Colonic mucosa (tissue), 4 donors: ENCODE measurements at regions not wholly inside any gene's neighbourhood (a gene's known extent, or its start where the extent isn't known, plus 50 kb on each side); places are given as distances from the start of the nearest gene placed in this dataset.
A peak's percentile ranks its signal among the peaks of the same experiment; 100 is the strongest.

Source experiments
- DNase-seq: peaks from one replicate; pipeline ENCODE4 v3.0.0-alpha.2; 2020
- H3K27ac ChIP-seq: fragments of 200-600 bp; one replicate; pipeline ENCODE4 v1.8.0; 2021
- H3K27me3 ChIP-seq: fragments of 200-600 bp; one replicate; pipeline ENCODE4 v1.8.0; 2021
- H3K36me3 ChIP-seq: fragments of 200-600 bp; one replicate; pipeline ENCODE4 v1.8.0; 2021
- H3K4me1 ChIP-seq: fragments of 200-600 bp; one replicate; pipeline ENCODE4 v1.8.0; 2021; ENCODE audit warnings: mild to moderate bottlenecking
- H3K4me3 ChIP-seq: fragments of 200-600 bp; one replicate; pipeline ENCODE4 v1.8.0; 2021
- H3K9ac ChIP-seq, 2 donors: one replicate each; pipeline ENCODE4 v1.7.0; 2013; ENCODE audit warnings: control low read depth in 2 of 2, low read depth in 2 of 2, low read length in 2 of 2
- H3K9me3 ChIP-seq: fragments of 200-600 bp; one replicate; pipeline ENCODE4 v1.8.0; 2021
- intact Hi-C: fragments of 100-400 bp; cut with DNase I; formaldehyde crosslinking; loops from one replicate; pipeline ENCODE4 v1.14.1; 2022
- TF ChIP-seq, protein P1 (sequence below): fragments of 200-600 bp; IDR thresholded peaks from one replicate; pipeline ENCODE4 v1.8.0; 2022; ENCODE audit warnings: antibody characterized with exemption, mild to moderate bottlenecking
- donor health status: healthy.
- donor health status: DM: no; HTN: no; CAD: no.
- donor health status: DM: no; HTN: no; CAD: no.

GRCh38 chr1:228876187-228876586, 140.9 kb downstream of the RHOU start:
- TF ChIP-seq, protein P1, sequence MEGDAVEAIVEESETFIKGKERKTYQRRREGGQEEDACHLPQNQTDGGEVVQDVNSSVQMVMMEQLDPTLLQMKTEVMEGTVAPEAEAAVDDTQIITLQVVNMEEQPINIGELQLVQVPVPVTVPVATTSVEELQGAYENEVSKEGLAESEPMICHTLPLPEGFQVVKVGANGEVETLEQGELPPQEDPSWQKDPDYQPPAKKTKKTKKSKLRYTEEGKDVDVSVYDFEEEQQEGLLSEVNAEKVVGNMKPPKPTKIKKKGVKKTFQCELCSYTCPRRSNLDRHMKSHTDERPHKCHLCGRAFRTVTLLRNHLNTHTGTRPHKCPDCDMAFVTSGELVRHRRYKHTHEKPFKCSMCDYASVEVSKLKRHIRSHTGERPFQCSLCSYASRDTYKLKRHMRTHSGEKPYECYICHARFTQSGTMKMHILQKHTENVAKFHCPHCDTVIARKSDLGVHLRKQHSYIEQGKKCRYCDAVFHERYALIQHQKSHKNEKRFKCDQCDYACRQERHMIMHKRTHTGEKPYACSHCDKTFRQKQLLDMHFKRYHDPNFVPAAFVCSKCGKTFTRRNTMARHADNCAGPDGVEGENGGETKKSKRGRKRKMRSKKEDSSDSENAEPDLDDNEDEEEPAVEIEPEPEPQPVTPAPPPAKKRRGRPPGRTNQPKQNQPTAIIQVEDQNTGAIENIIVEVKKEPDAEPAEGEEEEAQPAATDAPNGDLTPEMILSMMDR, result no peak
- H3K27me3 ChIP-seq, result no peaks in the 10 kb centered on the region
- H3K27ac ChIP-seq, result no peak overlapping the region
- DNase-seq, result peak; percentile 18
- no peak overlapping the region for H3K4me3 ChIP-seq
- H3K9ac ChIP-seq, result no peak overlapping the region
- no peaks in the 10 kb centered on the region for H3K36me3 ChIP-seq
- H3K4me1 ChIP-seq, result no peaks in the 10 kb centered on the region
- intact Hi-C loops, result no loop called here
- H3K9me3 ChIP-seq, result no peaks in the 10 kb centered on the region

- TF ChIP-seq, protein P1, result no peak
- Histone ChIP-seq H3K27me3 (no peaks in the 10 kb centered on the region), H3K4me1 (no peaks in the 10 kb centered on the region), H3K36me3 (no peaks in the 10 kb centered on the region), H3K27ac (no peak overlapping the region), H3K4me3 (no peak overlapping the region), H3K9ac (no peak overlapping the region), H3K9me3 (no peaks in the 10 kb centered on the region)
- no peak for DNase-seq
- intact Hi-C loops, result no loop called here
These were observed 143.9 kb downstream of the RHOU start for GRCh38 chr1:228879164-228879563.

DNA sequence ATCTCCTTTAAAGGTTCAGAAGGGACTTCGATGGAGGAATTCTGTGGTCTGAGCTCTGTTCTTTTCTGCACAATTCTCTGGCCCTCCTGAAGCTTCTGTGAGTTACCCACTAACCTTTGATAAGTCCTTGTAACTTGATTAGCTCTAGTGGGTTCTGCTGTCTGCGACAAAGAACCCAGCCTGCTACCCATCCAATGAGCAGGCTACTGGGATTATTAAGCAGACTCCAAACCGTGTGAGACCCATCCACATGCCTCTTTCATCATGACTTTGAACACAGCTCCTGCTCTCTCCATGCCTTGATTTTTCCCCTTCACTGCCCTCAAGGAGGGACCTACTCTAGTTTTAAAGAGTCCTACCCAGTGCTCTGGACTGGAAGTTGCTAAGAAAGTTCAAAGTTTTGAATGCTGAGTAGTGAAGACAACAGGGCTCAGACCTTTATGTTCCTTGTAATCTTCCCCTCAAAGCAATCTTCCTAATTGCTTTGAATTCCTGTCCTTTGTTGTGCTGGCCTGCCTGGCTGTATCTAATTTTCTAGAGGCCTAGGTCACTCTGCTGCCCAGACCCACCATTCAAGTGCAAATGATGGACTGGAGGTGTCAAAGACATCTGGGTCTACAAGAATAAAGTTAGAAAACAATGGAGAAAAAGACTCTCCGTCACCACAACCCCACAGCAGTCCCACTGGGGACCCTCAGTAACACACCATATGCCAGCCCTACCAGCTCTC, 146.9 kb downstream of the RHOU start:
- H3K4me3 ChIP-seq, result no peak overlapping the region

DNA sequence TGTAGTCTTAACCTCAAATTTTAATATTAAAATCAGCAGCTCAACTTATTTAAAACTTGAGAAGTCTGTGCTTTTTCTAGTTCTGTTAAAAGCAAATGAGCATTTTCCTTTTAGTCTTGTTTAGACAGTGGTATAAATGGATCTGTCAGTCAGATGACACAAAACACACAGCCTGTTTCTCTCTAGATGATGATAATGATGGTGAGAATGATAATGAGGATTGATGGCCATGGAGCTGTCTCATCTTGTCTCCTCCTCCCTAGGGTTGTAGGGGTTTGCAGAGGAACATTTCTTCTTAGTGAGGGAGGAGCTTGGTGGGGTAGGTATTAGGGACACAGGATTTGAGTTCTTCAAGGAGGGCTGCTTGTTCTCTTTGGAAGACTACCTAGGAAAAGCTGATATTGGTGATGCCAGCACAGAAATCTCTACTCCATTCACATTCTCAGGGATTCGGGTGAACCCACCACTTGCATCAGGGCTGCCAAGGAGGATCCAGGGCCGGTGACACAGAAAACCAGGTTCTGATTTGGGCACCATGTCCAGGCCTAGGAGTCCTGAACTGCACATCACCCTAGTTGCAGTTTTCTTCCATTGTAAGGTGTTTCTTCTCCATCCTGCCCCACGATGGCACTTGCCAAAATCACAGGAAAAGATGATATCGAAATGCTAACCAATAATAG, 147.6 kb downstream of the RHOU start:
- no peaks in the 10 kb centered on the region for H3K9me3 ChIP-seq
- H3K36me3 ChIP-seq, result no peaks in the 10 kb centered on the region
- H3K9ac ChIP-seq, result no peak overlapping the region
- no peak overlapping the region for H3K27ac ChIP-seq
- TF ChIP-seq, protein P1, result no peak
- DNase-seq, result no peak
- no peak overlapping the region for H3K4me3 ChIP-seq
- intact Hi-C loops, result no loop called here
- no peaks in the 10 kb centered on the region for H3K27me3 ChIP-seq
- no peaks in the 10 kb centered on the region for H3K4me1 ChIP-seq

More for the DNA sequence above, 146.9 kb downstream of the RHOU start:
- intact Hi-C loops, result no loop called here
- Histone ChIP-seq H3K4me1 (no peaks in the 10 kb centered on the region), H3K9ac (no peak overlapping the region), H3K27me3 (no peaks in the 10 kb centered on the region), H3K36me3 (no peaks in the 10 kb centered on the region), H3K27ac (no peak overlapping the region), H3K9me3 (no peaks in the 10 kb centered on the region)
- TF ChIP-seq, protein P1, result no peak
- no peak for DNase-seq

DNA sequence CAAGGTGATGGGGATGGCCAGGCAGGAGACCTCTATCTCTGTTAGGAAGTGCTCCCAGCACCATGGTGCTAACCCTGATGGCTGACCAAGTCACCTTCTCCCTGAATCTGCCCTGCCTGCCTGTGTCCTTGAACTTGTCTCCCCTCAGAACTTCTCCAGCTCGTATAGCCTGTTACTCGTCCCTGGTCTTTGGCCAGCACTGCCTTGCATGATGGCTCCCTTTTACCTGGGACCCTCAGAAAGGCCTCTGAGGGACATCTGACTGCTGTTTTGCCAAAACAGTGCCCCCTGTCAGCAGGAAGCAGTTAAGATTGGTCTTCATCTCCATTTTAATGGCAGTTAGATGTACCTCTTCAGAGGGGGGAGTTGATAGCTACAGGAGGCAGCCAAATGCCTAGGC, 148.3 kb downstream of the RHOU start:
- intact Hi-C loops, result no loop called here
- Histone ChIP-seq H3K9ac (no peak overlapping the region), H3K27me3 (no peaks in the 10 kb centered on the region), H3K4me3 (no peak overlapping the region), H3K4me1 (no peaks in the 10 kb centered on the region), H3K36me3 (no peaks in the 10 kb centered on the region), H3K9me3 (no peaks in the 10 kb centered on the region), H3K27ac (no peak overlapping the region)
- TF ChIP-seq, protein P1, result no peak
- no peak for DNase-seq
